OCI-LY3 (cell line): ENCODE measurements at regions not wholly inside any gene's neighbourhood (a gene's known extent, or its start where the extent isn't known, plus 50 kb on each side); places are given as distances from the start of the nearest gene placed in this dataset.
"Not testable (repeated sequence)": the region's sequence is repeated elsewhere in the genome, so short reads cannot be mapped to it uniquely, and the experiment has no call there.

Experiments
- H2AFZ ChIP-seq: fragments of 200-600, 300-600 bp; shearing (Covaris generic); 2 replicates; pipeline ENCODE4 v1.6.0; 2014; ENCODE audit warnings: antibody characterized with exemption, low read depth, low read length
- H3K27ac ChIP-seq: fragments of 200-600, 300-600 bp; sonication (generic); 2 replicates; pipeline ENCODE4 v1.5.1; 2014; ENCODE audit warnings: mild to moderate bottlenecking, low read length, moderate library complexity, mixed read lengths
- H3K27me3 ChIP-seq: fragments of 200-600, 300-600 bp; sonication (generic); 2 replicates; pipeline ENCODE4 v1.6.1; 2014; ENCODE audit warnings: low read depth, low read length, mixed read lengths
- H3K36me3 ChIP-seq: fragments of 200-600, 300-600 bp; sonication (generic); replicated peaks from 2 replicates; pipeline ENCODE3; 2014; ENCODE audit warnings: low read depth, low read length, mixed read lengths
- H3K4me1 ChIP-seq: fragments of 300-600, 200-600 bp; sonication (generic); 2 replicates; pipeline ENCODE4 v1.6.1; 2014; ENCODE audit warnings: low read length, mixed read lengths
- H3K4me2 ChIP-seq: fragments of 200-600, 300-600 bp; sonication (generic); 2 replicates; pipeline ENCODE4 v1.6.1; 2014; ENCODE audit warnings: low read length, mixed read lengths
- H3K4me3 ChIP-seq: fragments of 300-600, 200-600 bp; sonication (generic); 2 replicates; pipeline ENCODE4 v1.5.1; 2014; ENCODE audit warnings: antibody characterized with exemption, mild to moderate bottlenecking, low read length, moderate library complexity
- H3K79me2 ChIP-seq: fragments of 300-600, 200-600 bp; shearing (Covaris generic); 2 replicates; pipeline ENCODE4 v1.6.1; 2014; ENCODE audit warnings: mild to moderate bottlenecking, low read length, mixed read lengths
- H3K9ac ChIP-seq: fragments of 300-600, 200-600 bp; shearing (Covaris generic); 2 replicates; pipeline ENCODE4 v1.6.0; 2014; ENCODE audit warnings: mild to moderate bottlenecking, low read length, moderate library complexity
- H3K9me3 ChIP-seq: fragments of 200-600, 300-600 bp; shearing (Covaris generic); 2 replicates; pipeline ENCODE4 v1.6.1; 2014; ENCODE audit warnings: low read length, mixed read lengths; ENCODE audit not compliant: insufficient read depth
- H4K20me1 ChIP-seq: fragments of 200-600, 300-600 bp; sonication (generic); 2 replicates; pipeline ENCODE4 v1.6.1; 2016; ENCODE audit warnings: low read length, mixed read lengths; ENCODE audit not compliant: insufficient read depth
- EZH2phosphoT487 ChIP-seq: fragments of 200-600 bp; shearing (Covaris generic); IDR thresholded peaks from 2 replicates; pipeline ENCODE4 v1.6.1; 2018; ENCODE audit warnings: antibody characterized with exemption, mixed run types, low read depth
- TF ChIP-seq, protein P1 (sequence below): fragments of 200-600, 300-600 bp; sonication (generic); IDR thresholded peaks from 2 replicates; pipeline ENCODE4 v1.5.1; 2014; ENCODE audit warnings: antibody characterized with exemption, low read length, low read depth

DNA sequence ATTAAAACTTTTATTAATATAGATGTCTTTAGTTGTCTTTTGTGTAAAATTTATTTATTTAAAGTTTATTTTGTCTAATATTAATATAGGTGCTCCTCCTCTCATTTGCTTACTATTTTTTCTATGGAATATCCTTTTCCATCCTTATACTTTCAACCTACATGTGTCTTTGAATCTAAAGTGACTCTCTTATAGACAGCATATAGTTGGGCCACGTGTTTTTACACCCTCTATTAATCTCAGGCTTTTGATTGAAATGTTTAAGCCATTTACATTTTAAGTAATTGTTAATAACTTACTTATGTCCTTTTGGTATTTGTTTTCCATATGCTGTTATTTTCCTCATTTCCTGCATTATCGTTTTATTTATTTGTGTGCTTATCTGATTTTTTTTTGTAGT is 74.4 kb upstream of the LRFN5 start:
- Histone ChIP-seq H3K4me2 (no peak overlapping the region), H3K9me3 (no peaks in the 10 kb centered on the region), H3K9ac (no peak overlapping the region), H3K79me2 (no peaks in the 10 kb centered on the region), H3K4me3 (no peak overlapping the region), H3K27me3 (no peaks in the 10 kb centered on the region), H3K27ac (no peak overlapping the region), H3K36me3 (no peaks in the 10 kb centered on the region), H4K20me1 (no peaks in the 10 kb centered on the region), H2AFZ (no peak overlapping the region), H3K4me1 (no peaks in the 10 kb centered on the region)
- TF ChIP-seq EZH2phosphoT487, result no peak
- TF ChIP-seq, protein P1, sequence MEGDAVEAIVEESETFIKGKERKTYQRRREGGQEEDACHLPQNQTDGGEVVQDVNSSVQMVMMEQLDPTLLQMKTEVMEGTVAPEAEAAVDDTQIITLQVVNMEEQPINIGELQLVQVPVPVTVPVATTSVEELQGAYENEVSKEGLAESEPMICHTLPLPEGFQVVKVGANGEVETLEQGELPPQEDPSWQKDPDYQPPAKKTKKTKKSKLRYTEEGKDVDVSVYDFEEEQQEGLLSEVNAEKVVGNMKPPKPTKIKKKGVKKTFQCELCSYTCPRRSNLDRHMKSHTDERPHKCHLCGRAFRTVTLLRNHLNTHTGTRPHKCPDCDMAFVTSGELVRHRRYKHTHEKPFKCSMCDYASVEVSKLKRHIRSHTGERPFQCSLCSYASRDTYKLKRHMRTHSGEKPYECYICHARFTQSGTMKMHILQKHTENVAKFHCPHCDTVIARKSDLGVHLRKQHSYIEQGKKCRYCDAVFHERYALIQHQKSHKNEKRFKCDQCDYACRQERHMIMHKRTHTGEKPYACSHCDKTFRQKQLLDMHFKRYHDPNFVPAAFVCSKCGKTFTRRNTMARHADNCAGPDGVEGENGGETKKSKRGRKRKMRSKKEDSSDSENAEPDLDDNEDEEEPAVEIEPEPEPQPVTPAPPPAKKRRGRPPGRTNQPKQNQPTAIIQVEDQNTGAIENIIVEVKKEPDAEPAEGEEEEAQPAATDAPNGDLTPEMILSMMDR, result no peak

DNA sequence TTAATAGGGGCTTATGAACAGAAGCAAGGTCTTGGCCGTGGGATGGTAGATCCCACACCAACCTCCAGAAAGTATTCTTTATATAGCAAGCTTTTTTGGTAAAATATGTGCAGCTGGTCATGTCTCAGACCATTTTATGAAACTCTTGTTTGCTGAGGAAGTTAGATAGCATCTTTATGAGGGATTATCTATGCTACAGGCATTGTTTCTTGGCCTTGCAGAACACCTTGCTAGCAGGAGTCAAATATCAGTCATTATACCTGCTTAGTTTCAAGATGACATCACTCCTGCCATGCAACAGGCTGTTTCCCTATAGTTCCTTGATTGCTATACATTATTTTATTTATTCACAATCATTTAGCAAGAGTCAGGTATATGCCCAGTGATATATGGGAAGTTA is 84.8 kb upstream of the LRFN5 start:
- Histone ChIP-seq H3K9me3 (no peaks in the 10 kb centered on the region), H2AFZ (no peak overlapping the region), H3K36me3 (no peaks in the 10 kb centered on the region), H3K4me1 (no peaks in the 10 kb centered on the region), H3K79me2 (no peaks in the 10 kb centered on the region), H4K20me1 (no peaks in the 10 kb centered on the region), H3K9ac (no peak overlapping the region), H3K4me3 (no peak overlapping the region), H3K27me3 (no peaks in the 10 kb centered on the region), H3K4me2 (no peak overlapping the region), H3K27ac (no peak overlapping the region)
- no peak for TF ChIP-seq EZH2phosphoT487
- TF ChIP-seq, protein P1, result no peak

- not testable (repeated sequence) for H2AFZ ChIP-seq, H3K4me3 ChIP-seq, H3K4me1 ChIP-seq, H3K27me3 ChIP-seq, H4K20me1 ChIP-seq, H3K4me2 ChIP-seq, H3K27ac ChIP-seq, H3K9me3 ChIP-seq, H3K36me3 ChIP-seq, H3K79me2 ChIP-seq, H3K9ac ChIP-seq
Measured at GRCh38 chr14:41518030-41518429, 88.6 kb upstream of the LRFN5 start.

GRCh38 chr14:41506552-41506951 is 100.1 kb upstream of the LRFN5 start:
- no peaks in the 10 kb centered on the region for H3K27me3 ChIP-seq
- H3K36me3 ChIP-seq, result no peaks in the 10 kb centered on the region
- H3K27ac ChIP-seq, result no peak overlapping the region
- H3K4me1 ChIP-seq, result no peaks in the 10 kb centered on the region
- TF ChIP-seq, protein P1, result no peak
- no peak for TF ChIP-seq EZH2phosphoT487
- H2AFZ ChIP-seq, result no peak overlapping the region
- H3K9me3 ChIP-seq, result no peaks in the 10 kb centered on the region
- no peak overlapping the region for H3K9ac ChIP-seq
- no peak overlapping the region for H3K4me3 ChIP-seq
- H4K20me1 ChIP-seq, result no peaks in the 10 kb centered on the region
- no peaks in the 10 kb centered on the region for H3K79me2 ChIP-seq
- H3K4me2 ChIP-seq, result no peak overlapping the region

DNA sequence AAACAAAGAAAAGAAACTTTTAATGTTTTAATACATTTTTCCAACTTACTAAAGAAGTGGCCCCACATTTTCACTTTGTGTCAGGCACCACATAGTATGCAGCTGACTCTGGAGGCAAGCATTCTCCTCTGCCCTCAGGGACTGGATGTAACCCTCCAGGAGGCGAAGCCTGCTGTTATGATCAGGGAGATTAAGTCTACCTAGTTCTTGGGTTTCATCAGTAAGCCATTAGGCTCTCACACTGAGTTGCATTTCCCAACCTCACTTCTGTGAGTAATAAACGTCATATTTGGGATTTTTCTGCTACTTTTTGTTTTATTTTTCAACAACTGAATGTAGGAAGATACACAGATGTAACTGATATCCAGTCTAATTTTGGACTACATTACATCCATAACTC is 101.2 kb upstream of the LRFN5 start:
- no peaks in the 10 kb centered on the region for H3K4me1 ChIP-seq
- H3K27ac ChIP-seq, result no peak overlapping the region
- no peaks in the 10 kb centered on the region for H3K9me3 ChIP-seq
- H3K36me3 ChIP-seq, result no peaks in the 10 kb centered on the region
- H3K9ac ChIP-seq, result no peak overlapping the region
- no peaks in the 10 kb centered on the region for H3K27me3 ChIP-seq
- H3K79me2 ChIP-seq, result no peaks in the 10 kb centered on the region
- no peak overlapping the region for H3K4me3 ChIP-seq
- no peak overlapping the region for H3K4me2 ChIP-seq
- H4K20me1 ChIP-seq, result no peaks in the 10 kb centered on the region
- no peak overlapping the region for H2AFZ ChIP-seq
- no peak for TF ChIP-seq EZH2phosphoT487
- TF ChIP-seq, protein P1, result no peak
